Large intestine (tissue), 3 donors: ENCODE measurements at regions not wholly inside any gene's neighbourhood (a gene's known extent, or its start where the extent isn't known, plus 50 kb on each side); places are given as distances from the start of the nearest gene placed in this dataset.
A peak's percentile ranks its signal among the peaks of the same experiment; 100 is the strongest.

ENCODE experiments used
- DNase-seq, 2 donors: peaks; one replicate each; pipeline versions ENCODE4 v3.0.0 to v3.0.0-alpha.2; 2013
- H3K27ac ChIP-seq: one replicate; pipeline ENCODE4 v1.5.1; 2013; ENCODE audit warnings: low read length
- H3K27me3 ChIP-seq: 2 replicates; pipeline ENCODE4 v1.6.1; 2013; ENCODE audit warnings: low read length; ENCODE audit not compliant: control insufficient read depth, insufficient read depth
- H3K36me3 ChIP-seq: 2 replicates; pipeline ENCODE4 v1.6.1; 2013; ENCODE audit warnings: low read length; ENCODE audit not compliant: control insufficient read depth, insufficient read depth
- H3K4me1 ChIP-seq: one replicate; pipeline ENCODE4 v1.6.1; 2013; ENCODE audit warnings: low read length; ENCODE audit not compliant: control insufficient read depth, insufficient read depth
- H3K4me3 ChIP-seq: one replicate; pipeline ENCODE4 v1.5.1; 2013; ENCODE audit warnings: low read length
- H3K9me3 ChIP-seq: one replicate; pipeline ENCODE4 v1.6.1; 2013; ENCODE audit warnings: mild to moderate bottlenecking, low read depth, low read length, moderate library complexity; ENCODE audit not compliant: control insufficient read depth
- WGBS: methylation state at CpG from one replicate; pipeline ENCODE4 v1.1.5; 2013; ENCODE audit warnings: low lambda C conversion rate; ENCODE audit not compliant: insufficient coverage; 5-methylcytosine and 5-hydroxymethylcytosine counted together

- WGBS, result no CpG with 5 or more reads among the region's 8 CpGs
These were observed 57.3 kb downstream of the HHEX start for GRCh38 chr10:92747066-92747465.

GRCh38 chr10:92747600-92747999, 57.8 kb downstream of the HHEX start:
- peaks cover 4% of the 10 kb centered on the region for H3K27me3 ChIP-seq
- no peaks in the 10 kb centered on the region for H3K36me3 ChIP-seq
- H3K4me3 ChIP-seq, result no peak overlapping the region
- no peaks in the 10 kb centered on the region for H3K4me1 ChIP-seq
- WGBS, result no CpG with 5 or more reads among the region's 2 CpGs
- DNase-seq, result peak; percentile 5 to 8
- H3K9me3 ChIP-seq, result no peaks in the 10 kb centered on the region
- H3K27ac ChIP-seq, result no peak overlapping the region

More at GRCh38 chr10:92747066-92747465, 57.3 kb downstream of the HHEX start:
- DNase-seq, result no peak
- Histone ChIP-seq H3K4me3 (no peak overlapping the region), H3K9me3 (no peaks in the 10 kb centered on the region), H3K27ac (no peak overlapping the region), H3K36me3 (no peaks in the 10 kb centered on the region), H3K4me1 (no peaks in the 10 kb centered on the region), H3K27me3 (peaks cover 4% of the 10 kb centered on the region)

GRCh38 chr10:92750791-92751533, 61.2 kb downstream of the HHEX start:
- no peak for DNase-seq
- H3K36me3 ChIP-seq, result no peaks in the 10 kb centered on the region
- 80% methylated on average over 8 of the region's 9 CpGs for whole genome bisulfite sequencing
- no peak overlapping the region for H3K27ac ChIP-seq
- no peak overlapping the region for H3K4me3 ChIP-seq
- no peaks in the 10 kb centered on the region for H3K4me1 ChIP-seq
- H3K27me3 ChIP-seq, result peaks cover 4% of the 10 kb centered on the region
- H3K9me3 ChIP-seq, result no peaks in the 10 kb centered on the region

GRCh38 chr10:92751534-92751811, 61.7 kb downstream of the HHEX start:
- no peak for DNase-seq
- peaks cover 4% of the 10 kb centered on the region for H3K27me3 ChIP-seq
- no CpG with 5 or more reads among the region's 2 CpGs for WGBS
- H3K27ac ChIP-seq, result no peak overlapping the region
- H3K9me3 ChIP-seq, result no peaks in the 10 kb centered on the region
- H3K36me3 ChIP-seq, result no peaks in the 10 kb centered on the region
- no peak overlapping the region for H3K4me3 ChIP-seq
- peaks cover under 1% of the 10 kb centered on the region for H3K4me1 ChIP-seq

- peaks cover 4% of the 10 kb centered on the region for H3K27me3 ChIP-seq
- H3K27ac ChIP-seq, result no peak overlapping the region
- no peaks in the 10 kb centered on the region for H3K9me3 ChIP-seq
- no peak for DNase-seq
- no peak overlapping the region for H3K4me3 ChIP-seq
- no peaks in the 10 kb centered on the region for H3K36me3 ChIP-seq
- peaks cover 3% of the 10 kb centered on the region for H3K4me1 ChIP-seq
- 91% methylated on average over 1 of the region's 2 CpGs for WGBS
These were observed 62.1 kb downstream of the HHEX start for GRCh38 chr10:92751827-92752226.

- H3K4me1 ChIP-seq, result peaks cover 3% of the 10 kb centered on the region
- H3K27me3 ChIP-seq, result peaks cover 4% of the 10 kb centered on the region
- H3K36me3 ChIP-seq, result no peaks in the 10 kb centered on the region
- no peak for DNase-seq
- no peak overlapping the region for H3K27ac ChIP-seq
- H3K4me3 ChIP-seq, result no peak overlapping the region
- H3K9me3 ChIP-seq, result no peaks in the 10 kb centered on the region
These were observed 64.1 kb downstream of the HHEX start for GRCh38 chr10:92753865-92754264.

GRCh38 chr10:92755725-92756124, 66.0 kb downstream of the HHEX start:
- WGBS, result no CpG with 5 or more reads among the region's 2 CpGs
- Histone ChIP-seq H3K27ac (no peak overlapping the region), H3K9me3 (no peaks in the 10 kb centered on the region), H3K27me3 (no peaks in the 10 kb centered on the region), H3K4me3 (no peak overlapping the region), H3K36me3 (no peaks in the 10 kb centered on the region), H3K4me1 (peaks cover 3% of the 10 kb centered on the region)
- DNase-seq, result no peak

GRCh38 chr10:92756201-92757065, 66.7 kb downstream of the HHEX start:
- Histone ChIP-seq H3K4me3 (no peak overlapping the region), H3K36me3 (no peaks in the 10 kb centered on the region), H3K9me3 (no peaks in the 10 kb centered on the region), H3K4me1 (peaks cover 3% of the 10 kb centered on the region), H3K27me3 (no peaks in the 10 kb centered on the region), H3K27ac (no peak overlapping the region)
- WGBS, result 70% methylated on average over 3 of the region's 10 CpGs
- peak in 1 of 2 donors; percentile 17 for DNase-seq

- 100% methylated on average over 2 of the region's 8 CpGs for WGBS
- Histone ChIP-seq H3K36me3 (no peaks in the 10 kb centered on the region), H3K27ac (no peak overlapping the region), H3K27me3 (no peaks in the 10 kb centered on the region), H3K9me3 (no peaks in the 10 kb centered on the region), H3K4me1 (peaks cover 3% of the 10 kb centered on the region), H3K4me3 (no peak overlapping the region)
- DNase-seq, result peak; percentile 16 to 38
These were observed 67.4 kb downstream of the HHEX start for GRCh38 chr10:92757066-92757710.

GRCh38 chr10:92757711-92758104, 68.0 kb downstream of the HHEX start:
- no peak overlapping the region for H3K4me3 ChIP-seq
- no peaks in the 10 kb centered on the region for H3K9me3 ChIP-seq
- no peaks in the 10 kb centered on the region for H3K36me3 ChIP-seq
- H3K4me1 ChIP-seq, result peaks cover 3% of the 10 kb centered on the region
- WGBS, result 60% methylated on average over 1 of the region's 3 CpGs
- H3K27ac ChIP-seq, result no peak overlapping the region
- no peak for DNase-seq
- no peaks in the 10 kb centered on the region for H3K27me3 ChIP-seq
